GM19455 (cell line): ENCODE measurements at regions not wholly inside any gene's neighbourhood (a gene's known extent, or its start where the extent isn't known, plus 50 kb on each side); places are given as distances from the start of the nearest gene placed in this dataset.

Source experiments
- ATAC-seq: cut with Tn5 transposase; IDR thresholded peaks from one replicate; pipeline ENCODE4 v1.9.1; 2021; ENCODE audit not compliant: unreplicated experiment

DNA sequence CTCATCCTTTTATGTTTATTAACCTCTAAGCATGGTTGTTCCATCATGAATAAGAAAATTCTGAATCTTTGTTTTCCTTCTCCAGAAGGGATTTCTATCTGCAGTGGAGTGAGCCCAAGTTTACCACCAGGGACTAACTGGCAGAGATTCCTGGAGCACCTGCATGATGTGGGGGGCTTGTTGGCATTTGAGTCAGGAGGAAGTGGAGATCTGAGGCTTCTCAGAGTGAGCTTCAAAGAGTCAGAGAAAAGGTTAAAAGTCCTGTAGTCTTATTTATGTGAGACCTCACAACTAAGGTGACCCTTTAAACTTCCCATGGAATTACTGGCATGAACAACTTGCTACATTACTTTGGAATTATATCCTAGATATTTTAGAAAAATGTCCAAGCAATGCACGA is 138.1 kb upstream of the SLC24A3 start:
- no peak for ATAC-seq

- ATAC-seq, result peak; percentile 53
These were observed 137.5 kb upstream of the SLC24A3 start for GRCh38 chr20:19074828-19075516.

DNA sequence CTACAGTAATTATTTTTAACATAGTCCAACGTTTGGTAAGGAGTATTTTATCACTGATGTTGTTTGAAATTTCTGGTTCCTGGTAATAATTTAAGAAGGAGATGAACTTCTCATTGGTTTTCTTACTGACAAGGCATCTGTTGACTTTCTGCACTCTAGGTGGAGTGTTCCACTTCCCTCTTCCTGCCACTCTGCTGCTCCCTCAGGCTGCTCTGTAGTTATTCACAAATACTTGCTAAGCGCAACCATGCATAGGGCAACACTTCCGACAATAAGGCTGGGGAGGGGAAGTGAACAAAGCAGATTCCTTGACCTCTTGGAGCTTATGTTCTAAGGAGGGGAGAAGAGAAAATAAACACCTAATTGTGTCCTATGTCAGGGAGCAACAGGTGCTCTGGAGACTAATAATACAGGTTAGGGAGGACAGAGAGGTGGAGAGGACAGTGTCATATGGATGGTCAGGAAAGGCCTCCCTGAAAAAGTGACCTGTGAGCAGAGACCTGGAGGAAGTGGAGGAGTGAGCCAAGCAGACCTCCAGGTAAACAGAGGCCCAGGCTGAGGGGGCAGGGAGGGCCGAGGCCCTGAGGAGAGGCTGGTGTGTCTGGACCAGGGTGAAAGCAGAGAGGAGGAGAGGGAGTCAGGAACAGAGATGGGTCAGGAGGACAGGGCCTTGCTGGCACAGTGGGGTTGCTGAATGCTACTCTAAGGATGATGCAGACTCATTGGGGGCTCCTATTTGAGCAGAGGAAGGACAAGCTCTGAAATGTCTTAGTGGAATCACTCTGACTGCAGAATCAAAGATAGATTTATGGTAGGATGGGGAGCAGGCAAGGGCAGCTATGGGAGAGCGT is 134.8 kb upstream of the SLC24A3 start:
- ATAC-seq, result no peak

DNA sequence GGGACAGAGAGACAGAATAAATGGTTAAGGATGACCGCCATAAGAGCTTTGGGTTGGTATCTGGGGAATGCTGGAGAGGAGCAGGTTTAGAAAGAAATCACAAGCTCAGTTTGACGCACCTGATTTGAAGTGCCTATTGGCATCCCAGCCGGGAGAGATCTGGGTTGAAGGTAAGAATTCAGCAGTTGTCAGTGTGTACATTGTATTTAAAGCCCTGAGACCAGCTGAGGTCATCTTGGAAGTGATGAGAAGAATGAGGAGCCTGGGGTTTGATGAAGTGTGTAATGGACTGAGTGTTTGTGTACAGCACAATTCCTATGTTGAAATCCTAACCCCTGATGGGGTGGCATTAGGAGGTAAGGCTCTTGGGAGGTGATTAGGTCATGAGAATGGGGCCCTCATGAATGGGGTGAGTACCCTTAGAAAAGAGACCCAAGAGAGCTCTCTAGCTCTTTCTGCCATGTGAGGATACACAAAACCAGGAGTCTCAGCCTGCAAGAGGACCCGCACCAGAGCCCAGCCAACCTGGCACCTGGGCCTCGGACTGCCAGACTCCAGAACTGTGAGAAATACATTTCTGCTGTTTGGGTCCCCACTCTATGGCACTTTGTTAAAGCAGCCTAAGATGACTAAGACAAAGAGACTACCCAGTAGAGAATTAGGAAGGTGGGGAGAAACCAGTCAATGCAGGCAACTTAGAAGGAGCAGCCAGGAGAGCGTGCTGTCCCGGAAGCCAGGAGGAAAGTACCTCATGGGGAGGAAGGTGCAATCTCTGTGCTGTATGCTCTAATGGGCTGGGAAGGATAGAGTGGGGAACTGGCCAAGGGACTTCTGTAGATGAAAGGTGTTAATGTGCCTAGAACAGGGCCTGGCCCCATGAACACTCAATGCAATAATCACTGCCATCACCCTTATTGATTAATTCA is 133.7 kb upstream of the SLC24A3 start:
- no peak for ATAC-seq

- no peak for ATAC-seq
These were observed 132.7 kb upstream of the SLC24A3 start for GRCh38 chr20:19079536-19080299.

DNA sequence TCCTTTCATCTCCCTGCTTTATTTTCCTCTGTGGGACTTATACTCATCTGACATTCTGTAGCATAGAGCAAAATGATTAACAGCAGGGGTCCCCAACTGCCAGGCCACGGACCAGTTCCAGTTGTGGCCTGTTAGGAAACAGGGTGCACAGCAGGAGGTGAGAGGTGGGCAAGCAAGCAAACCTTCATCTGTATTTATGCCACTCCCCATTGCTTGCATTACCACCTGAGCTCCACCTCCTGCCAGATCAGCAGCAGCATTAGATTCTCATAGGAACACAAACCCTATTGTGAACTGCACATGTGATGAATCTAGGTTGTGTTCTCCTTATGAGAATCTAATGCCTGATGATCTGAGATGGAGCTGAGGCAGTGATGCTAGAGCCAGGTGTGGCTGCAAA is 130.5 kb upstream of the SLC24A3 start:
- ATAC-seq, result no peak

DNA sequence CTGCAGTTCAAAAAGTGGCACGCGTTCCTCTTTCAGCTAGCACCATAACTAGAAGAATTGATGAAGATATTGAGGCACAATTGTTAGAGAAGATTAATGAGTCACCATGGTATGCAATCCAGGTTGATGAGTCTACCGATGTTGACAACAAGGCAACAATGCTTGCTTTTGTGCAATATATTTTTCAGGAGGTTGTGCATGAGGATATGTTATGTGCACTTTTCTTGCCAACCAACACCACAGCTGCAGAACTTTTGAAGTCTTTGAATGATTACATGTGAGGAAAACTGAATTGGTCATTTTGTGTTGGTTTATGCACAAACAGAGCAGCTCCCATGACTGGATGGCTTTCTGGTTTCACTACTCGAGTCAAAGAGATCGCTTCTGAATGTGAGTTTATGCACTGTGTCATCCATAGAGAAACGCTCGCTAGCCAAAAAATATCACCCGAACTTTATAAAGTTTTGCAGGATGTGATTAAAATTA is 129.3 kb upstream of the SLC24A3 start:
- ATAC-seq, result no peak

- ATAC-seq, result no peak
These were observed 122.1 kb upstream of the SLC24A3 start for GRCh38 chr20:19090332-19090731.

DNA sequence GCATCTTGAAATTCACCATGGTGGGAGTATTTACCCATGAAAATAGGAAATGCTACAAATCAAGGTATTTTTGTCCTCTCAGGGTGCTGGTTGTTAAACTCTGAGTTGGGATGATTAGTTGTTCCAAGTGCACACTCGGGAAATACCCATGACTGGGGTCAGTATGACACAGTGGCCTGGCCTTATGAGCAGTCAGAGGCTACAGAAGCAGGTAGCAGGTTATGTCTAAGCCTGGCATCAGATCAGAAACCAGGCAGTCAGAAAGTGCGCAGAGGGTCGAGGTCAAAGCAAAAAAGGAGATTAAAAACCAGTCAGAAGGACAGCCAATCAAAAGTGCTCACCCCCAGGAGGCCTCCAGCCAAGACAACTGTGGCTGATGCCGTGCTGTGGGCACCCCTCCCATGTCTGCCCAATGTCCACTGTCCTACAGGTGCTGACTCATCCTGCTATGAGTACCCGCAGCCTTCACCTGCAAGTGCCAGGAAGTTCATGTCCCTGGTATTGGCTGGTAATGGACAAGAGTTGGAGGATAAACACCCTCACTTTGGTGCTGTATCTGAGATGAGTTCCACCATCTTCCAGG is 117.4 kb upstream of the SLC24A3 start:
- no peak for ATAC-seq

DNA sequence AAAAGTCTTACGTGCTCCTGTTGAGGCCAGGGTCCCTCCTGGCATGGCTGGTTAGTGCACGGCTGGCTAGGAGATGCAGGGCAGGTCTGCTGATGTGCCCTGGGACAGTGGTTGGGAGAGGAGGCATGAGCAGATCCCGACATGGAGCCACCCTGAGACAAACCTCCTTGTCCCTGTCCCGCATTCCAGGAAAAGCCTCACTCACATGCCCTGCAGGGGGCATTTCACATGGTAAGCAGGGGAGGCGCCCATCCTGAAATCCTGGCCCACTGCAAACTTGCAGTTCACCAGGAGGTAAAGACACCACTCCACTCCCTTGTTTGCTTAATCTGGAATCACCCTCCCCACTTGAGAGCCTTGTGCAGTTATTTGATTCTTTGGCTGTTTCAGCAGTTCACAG is 116.7 kb upstream of the SLC24A3 start:
- ATAC-seq, result no peak

DNA sequence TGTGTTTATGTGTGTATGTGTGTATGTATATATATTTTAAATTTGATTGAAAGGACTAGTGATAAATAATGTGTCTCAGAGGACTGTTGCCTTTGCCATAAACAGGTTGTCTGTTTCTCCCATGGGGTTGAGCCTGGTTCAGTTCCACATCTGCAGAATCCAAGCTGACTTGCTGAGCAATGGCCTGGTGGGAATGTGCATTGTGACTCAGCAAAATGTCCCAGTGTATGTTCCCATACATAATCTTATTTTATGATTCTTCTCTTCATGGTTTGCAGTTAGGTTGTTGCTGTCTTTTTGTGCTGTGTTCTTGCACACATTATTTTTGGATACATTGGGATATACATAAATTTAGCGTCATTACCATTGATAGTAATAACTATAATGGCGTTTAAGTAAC is 115.6 kb upstream of the SLC24A3 start:
- no peak for ATAC-seq

GRCh38 chr20:19098117-19098516 is 114.3 kb upstream of the SLC24A3 start:
- ATAC-seq, result no peak

DNA sequence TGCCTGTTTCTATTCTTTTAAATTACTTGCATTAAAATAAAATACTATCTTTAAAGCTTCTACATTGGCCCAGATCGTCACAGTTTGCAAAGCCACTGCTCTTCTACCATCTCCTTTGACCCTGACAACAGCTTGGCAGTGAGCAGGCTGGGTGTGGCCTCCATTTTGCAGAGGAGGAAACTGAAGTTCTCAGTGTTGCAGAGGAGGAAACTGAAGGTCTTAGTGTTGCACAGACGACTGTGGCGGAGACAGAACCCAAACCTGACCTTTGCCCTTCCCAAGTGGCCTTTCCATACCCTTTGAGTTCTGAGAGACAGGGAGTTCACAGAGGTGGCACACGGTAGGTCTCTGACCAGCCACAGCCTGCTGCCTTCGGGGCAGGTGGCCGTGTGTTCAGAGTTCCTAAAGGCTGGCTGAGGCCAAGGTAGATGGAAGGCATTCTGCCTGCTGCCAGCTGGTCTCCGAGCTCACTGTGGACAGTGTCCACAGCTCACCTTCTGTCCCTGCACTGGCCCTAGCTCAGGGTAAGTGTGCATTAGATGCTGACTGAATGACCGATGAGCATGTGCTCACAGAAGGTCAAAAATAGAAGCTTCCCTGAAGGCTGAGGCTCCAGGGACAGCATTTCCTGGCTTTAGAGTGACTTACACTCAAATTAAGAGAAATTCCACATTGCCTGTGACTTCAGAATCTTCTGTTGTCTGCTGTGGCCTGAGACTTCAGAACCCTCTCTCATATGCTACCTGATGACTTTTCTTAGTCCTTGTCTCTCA is 113.5 kb upstream of the SLC24A3 start:
- no peak for ATAC-seq

- no peak for ATAC-seq
These were observed 112.6 kb upstream of the SLC24A3 start for GRCh38 chr20:19099596-19100545.

GRCh38 chr20:19100975-19101374 is 111.5 kb upstream of the SLC24A3 start:
- no peak for ATAC-seq

DNA sequence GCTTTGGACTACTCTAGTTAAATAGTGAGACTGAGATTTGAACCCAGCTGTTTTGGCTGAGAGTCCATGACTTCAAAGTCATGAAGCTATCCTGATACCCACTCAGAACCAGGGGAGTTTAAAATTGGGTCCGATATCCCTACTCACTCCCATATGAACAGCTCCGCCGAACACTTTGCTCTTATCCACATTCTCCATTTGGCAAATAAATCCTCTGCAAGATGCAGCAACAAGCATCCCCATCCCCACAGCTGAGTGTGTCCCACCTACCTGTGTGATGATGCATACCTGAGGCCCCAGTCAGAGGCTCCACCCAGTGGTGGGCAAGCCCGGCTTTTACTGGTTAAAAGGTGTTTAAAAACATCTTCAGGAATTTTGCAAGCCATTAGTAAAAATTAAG is 108.3 kb upstream of the SLC24A3 start:
- no peak for ATAC-seq

- no peak for ATAC-seq
These were observed 104.3 kb upstream of the SLC24A3 start for GRCh38 chr20:19108155-19108554.

- ATAC-seq, result no peak
These were observed 102.2 kb upstream of the SLC24A3 start for GRCh38 chr20:19110285-19110684.
